ENCODE measurements at regions not wholly inside any gene's neighbourhood (a gene's known extent, or its start where the extent isn't known, plus 50 kb on each side); places are given as distances from the start of the nearest gene placed in this dataset.

GRCh38 chr4:53861856-53862610 lies 202.4 kb downstream of the CHIC2 start (continued):
- TF ChIP-seq, protein P1, sequence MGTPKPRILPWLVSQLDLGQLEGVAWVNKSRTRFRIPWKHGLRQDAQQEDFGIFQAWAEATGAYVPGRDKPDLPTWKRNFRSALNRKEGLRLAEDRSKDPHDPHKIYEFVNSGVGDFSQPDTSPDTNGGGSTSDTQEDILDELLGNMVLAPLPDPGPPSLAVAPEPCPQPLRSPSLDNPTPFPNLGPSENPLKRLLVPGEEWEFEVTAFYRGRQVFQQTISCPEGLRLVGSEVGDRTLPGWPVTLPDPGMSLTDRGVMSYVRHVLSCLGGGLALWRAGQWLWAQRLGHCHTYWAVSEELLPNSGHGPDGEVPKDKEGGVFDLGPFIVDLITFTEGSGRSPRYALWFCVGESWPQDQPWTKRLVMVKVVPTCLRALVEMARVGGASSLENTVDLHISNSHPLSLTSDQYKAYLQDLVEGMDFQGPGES (IDR thresholded peaks at IDR 0.05; ENCODE audit: low read depth, low read length): no peak
- TF ChIP-seq RFX5 (IDR thresholded peaks at IDR 0.05; ENCODE audit: low read length): no peak
- no peak for TF ChIP-seq MXI1 (IDR thresholded peaks at IDR 0.05; ENCODE audit: low read depth, low read length)
- no peak for TF ChIP-seq EZH2phosphoT487 (IDR thresholded peaks at IDR 0.05; ENCODE audit: borderline replicate concordance, low read depth)
- TF ChIP-seq JUND (IDR thresholded peaks at IDR 0.05): peak; percentile 89
- 0 out of 2 replicates have a peak, but pooled peaks have one; percentile 46 for TF ChIP-seq REST (IDR thresholded peaks at IDR 0.05; ENCODE audit: low read depth, low read length)
- TF ChIP-seq FOXM1 (IDR thresholded peaks at IDR 0.05; ENCODE audit: low read depth): no peak
- TF ChIP-seq TCF12 (IDR thresholded peaks at IDR 0.05): peak; percentile 98
- TF ChIP-seq CHD2 (IDR thresholded peaks at IDR 0.05; ENCODE audit: low read length, partially characterized antibody): no peak
- peak; percentile 74; the same call in 1 of the 2 replicates for TF ChIP-seq MAX (IDR thresholded peaks at IDR 0.05; ENCODE audit: low read depth)
- TF ChIP-seq YY1 (IDR thresholded peaks at IDR 0.05; ENCODE audit: low read depth): no peak
- no peak for TF ChIP-seq ELF1 (IDR thresholded peaks at IDR 0.05)
- TF ChIP-seq, protein P2, sequence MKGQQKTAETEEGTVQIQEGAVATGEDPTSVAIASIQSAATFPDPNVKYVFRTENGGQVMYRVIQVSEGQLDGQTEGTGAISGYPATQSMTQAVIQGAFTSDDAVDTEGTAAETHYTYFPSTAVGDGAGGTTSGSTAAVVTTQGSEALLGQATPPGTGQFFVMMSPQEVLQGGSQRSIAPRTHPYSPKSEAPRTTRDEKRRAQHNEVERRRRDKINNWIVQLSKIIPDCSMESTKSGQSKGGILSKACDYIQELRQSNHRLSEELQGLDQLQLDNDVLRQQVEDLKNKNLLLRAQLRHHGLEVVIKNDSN (IDR thresholded peaks at IDR 0.05; ENCODE audit: borderline replicate concordance, low read depth): 0 out of 2 replicates have a peak, but pooled peaks have one; percentile 5
- no peak for TF ChIP-seq SMC3 (IDR thresholded peaks at IDR 0.05; ENCODE audit: low read depth, low read length)
- TF ChIP-seq FOSL2 (IDR thresholded peaks at IDR 0.05; ENCODE audit: borderline replicate concordance, low read depth): peak; percentile 92
- peak in 1 of 2 experiments; percentile 76; a peak in 2 of 4 replicates for TF ChIP-seq EP300 (IDR thresholded peaks at IDR 0.05; ENCODE audit: borderline replicate concordance in 1 of 2, low read depth in 1 of 2, low read length in 1 of 2)
- no peak for TF ChIP-seq NRF1 (IDR thresholded peaks at IDR 0.05; ENCODE audit: low read depth, low read length)
- TF ChIP-seq POLR2AphosphoS5 (IDR thresholded peaks at IDR 0.05; ENCODE audit: low read depth, low read length): peak; percentile 59; the same call in 1 of the 2 replicates
- TF ChIP-seq RCOR1 (IDR thresholded peaks at IDR 0.05; ENCODE audit: low read length): no peak
- TF ChIP-seq, protein P3, sequence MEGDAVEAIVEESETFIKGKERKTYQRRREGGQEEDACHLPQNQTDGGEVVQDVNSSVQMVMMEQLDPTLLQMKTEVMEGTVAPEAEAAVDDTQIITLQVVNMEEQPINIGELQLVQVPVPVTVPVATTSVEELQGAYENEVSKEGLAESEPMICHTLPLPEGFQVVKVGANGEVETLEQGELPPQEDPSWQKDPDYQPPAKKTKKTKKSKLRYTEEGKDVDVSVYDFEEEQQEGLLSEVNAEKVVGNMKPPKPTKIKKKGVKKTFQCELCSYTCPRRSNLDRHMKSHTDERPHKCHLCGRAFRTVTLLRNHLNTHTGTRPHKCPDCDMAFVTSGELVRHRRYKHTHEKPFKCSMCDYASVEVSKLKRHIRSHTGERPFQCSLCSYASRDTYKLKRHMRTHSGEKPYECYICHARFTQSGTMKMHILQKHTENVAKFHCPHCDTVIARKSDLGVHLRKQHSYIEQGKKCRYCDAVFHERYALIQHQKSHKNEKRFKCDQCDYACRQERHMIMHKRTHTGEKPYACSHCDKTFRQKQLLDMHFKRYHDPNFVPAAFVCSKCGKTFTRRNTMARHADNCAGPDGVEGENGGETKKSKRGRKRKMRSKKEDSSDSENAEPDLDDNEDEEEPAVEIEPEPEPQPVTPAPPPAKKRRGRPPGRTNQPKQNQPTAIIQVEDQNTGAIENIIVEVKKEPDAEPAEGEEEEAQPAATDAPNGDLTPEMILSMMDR (IDR thresholded peaks at IDR 0.05): no peak
- TF ChIP-seq RAD21 (IDR thresholded peaks at IDR 0.05; ENCODE audit: low read length): no peak
- TF ChIP-seq NFIC (IDR thresholded peaks at IDR 0.05; ENCODE audit: borderline replicate concordance): peak; percentile 52; the same call in 1 of the 2 replicates
- 0 out of 2 replicates have a peak, but pooled peaks have one; percentile 25 for TF ChIP-seq SIN3A (IDR thresholded peaks at IDR 0.05; ENCODE audit: borderline replicate concordance, low read depth, low read length)
- no peak for TF ChIP-seq TAF1 (IDR thresholded peaks at IDR 0.05; ENCODE audit: borderline replicate concordance, low read depth, low read length)
